Retinal pigment epithelial cell (primary cell): ENCODE measurements at regions not wholly inside any gene's neighbourhood (a gene's known extent, or its start where the extent isn't known, plus 50 kb on each side); places are given as distances from the start of the nearest gene placed in this dataset.
A peak's percentile ranks its signal among the peaks of the same experiment; 100 is the strongest.

Source experiments
- DNase-seq: peaks from one replicate; pipeline ENCODE4 v3.0.0-alpha.2; 2010; ENCODE audit warnings: low read depth
- H3K4me3 ChIP-seq: 2 replicates; pipeline ENCODE4 v1.5.1; 2011; ENCODE audit warnings: mild to moderate bottlenecking, low read length, control low read depth, moderate library complexity
- CTCF ChIP-seq: conservative IDR thresholded peaks from 2 replicates; pipeline ENCODE4 v1.5.1; 2011; ENCODE audit warnings: low read depth, low read length, control low read depth, inconsistent platforms

GRCh38 chr6:48249071-48249470, 138.1 kb upstream of the PTCHD4 start:
- no peak for TF ChIP-seq CTCF
- H3K4me3 ChIP-seq: no peak overlapping the region
- no peak for DNase-seq

GRCh38 chr6:48243071-48243470, 132.1 kb upstream of the PTCHD4 start:
- no peak overlapping the region for H3K4me3 ChIP-seq
- no peak for DNase-seq
- no peak for TF ChIP-seq CTCF

- no peak overlapping the region for H3K4me3 ChIP-seq
- DNase-seq: no peak
- no peak for TF ChIP-seq CTCF
Measured at GRCh38 chr6:48240287-48240686, 129.3 kb upstream of the PTCHD4 start.

GRCh38 chr6:48236375-48236774, 125.4 kb upstream of the PTCHD4 start:
- TF ChIP-seq CTCF: no peak
- H3K4me3 ChIP-seq: no peak overlapping the region
- DNase-seq: no peak

- TF ChIP-seq CTCF: no peak
- no peak for DNase-seq
- H3K4me3 ChIP-seq: no peak overlapping the region
Measured at GRCh38 chr6:48233063-48233462, 122.1 kb upstream of the PTCHD4 start.

- TF ChIP-seq CTCF: no peak
- no peak overlapping the region for H3K4me3 ChIP-seq
- peak; percentile 28 for DNase-seq
Measured at GRCh38 chr6:48229841-48230240, 118.8 kb upstream of the PTCHD4 start.

GRCh38 chr6:48222241-48222640, 111.2 kb upstream of the PTCHD4 start:
- no peak for DNase-seq
- TF ChIP-seq CTCF: no peak
- H3K4me3 ChIP-seq: no peak overlapping the region
